ENCODE measurements at regions not wholly inside any gene's neighbourhood (a gene's known extent, or its start where the extent isn't known, plus 50 kb on each side); places are given as distances from the start of the nearest gene placed in this dataset.
"Not testable (repeated sequence)": the region's sequence is repeated elsewhere in the genome, so short reads cannot be mapped to it uniquely, and the experiment has no call there.

DNA sequence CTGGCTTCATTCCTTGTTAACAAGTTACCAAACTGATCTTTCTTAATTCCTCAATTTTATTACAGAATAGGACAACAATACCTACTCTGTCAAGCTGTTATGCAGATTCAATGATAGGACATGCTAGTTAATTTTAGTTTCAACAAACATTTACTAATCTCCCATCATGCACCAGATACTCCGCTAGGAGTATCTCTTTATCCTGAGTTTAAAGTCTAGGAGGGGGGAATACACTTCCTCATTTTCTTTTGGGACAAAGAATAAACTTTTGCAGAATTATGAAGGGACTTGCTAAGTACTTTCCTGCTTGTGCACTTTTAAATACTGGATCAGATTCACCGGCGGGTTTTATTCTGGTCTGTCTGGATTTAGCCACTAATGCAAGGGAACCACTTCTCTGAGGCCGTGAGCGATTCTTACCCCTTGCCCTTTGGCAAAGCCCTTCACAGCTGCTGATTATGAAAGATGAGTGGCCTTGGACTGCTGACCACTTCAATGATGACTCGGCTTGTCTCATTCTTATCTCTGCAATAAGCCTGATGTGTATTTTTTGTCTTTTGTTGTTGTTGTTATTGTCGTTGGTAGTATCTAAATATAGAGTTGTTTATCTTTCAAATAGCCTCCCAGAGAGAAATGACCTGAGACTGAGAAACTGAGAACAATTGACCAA lies 73.9 kb downstream of the RMI1 start:
- DNase-seq = no peak

DNA sequence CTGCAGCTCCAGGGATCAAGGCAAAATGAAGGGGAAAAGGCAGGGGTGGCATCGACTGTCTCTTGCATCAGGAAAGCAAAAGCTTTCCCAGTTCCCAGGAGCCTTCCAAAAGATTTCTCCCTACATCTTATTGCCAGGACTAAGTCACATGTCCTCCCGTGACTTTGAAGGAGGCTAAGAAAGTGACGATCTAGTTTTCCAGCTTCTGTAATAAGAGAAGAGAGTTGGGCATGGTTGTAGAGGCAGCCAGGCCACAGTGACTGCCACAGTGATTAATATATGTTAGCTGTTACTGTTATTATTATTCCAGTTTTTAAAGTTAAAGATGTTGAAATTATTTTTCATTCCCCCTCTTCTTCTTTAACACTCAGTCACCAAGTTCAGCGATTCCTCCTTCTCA lies 77.1 kb downstream of the RMI1 start:
- no peak for DNase-seq

- DNase-seq = no peak
Measured at GRCh38 chr9:84059936-84060335, 79.3 kb downstream of the RMI1 start.

- no peak for DNase-seq
Measured at GRCh38 chr9:84061613-84062193, 81.1 kb downstream of the RMI1 start.

DNA sequence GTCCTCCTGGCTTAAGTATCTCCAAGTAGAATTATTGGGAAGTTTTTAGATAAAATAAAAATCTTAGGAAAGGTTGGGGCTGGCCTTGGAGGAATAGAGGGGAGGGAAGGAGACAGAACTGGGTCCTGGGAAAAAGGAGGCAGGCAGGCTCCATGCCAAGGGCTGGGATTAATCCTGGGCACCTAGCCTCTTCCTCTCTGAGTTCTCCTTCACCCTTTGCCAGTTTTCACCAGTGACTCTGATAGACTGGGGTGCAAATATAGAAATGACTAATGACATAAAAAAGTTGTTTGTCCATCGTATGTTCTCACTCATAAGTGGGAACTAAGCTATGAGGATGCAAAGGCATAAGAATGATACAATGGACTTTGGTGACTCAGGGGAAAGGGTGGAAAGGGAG lies 81.9 kb downstream of the RMI1 start:
- no peak for DNase-seq

DNA sequence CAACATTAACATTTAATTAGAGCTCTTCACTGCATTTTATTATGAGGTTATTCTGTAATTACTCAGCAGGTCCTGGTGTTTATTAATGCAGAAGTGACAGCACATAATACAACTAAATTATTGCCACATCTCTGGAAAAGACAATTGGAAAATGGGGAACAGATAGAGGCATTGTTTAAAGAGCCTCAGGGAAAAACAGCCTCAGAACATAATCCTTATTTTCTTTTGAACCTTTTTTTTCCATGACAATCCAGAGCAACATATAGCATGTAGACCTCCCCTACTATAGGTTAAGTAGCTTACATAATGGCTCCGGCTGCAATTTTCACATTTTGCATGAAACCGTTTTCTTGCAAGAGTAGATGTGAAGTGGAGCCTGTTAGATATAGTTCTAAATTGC lies 87.2 kb downstream of the RMI1 start:
- DNase-seq = no peak

DNA sequence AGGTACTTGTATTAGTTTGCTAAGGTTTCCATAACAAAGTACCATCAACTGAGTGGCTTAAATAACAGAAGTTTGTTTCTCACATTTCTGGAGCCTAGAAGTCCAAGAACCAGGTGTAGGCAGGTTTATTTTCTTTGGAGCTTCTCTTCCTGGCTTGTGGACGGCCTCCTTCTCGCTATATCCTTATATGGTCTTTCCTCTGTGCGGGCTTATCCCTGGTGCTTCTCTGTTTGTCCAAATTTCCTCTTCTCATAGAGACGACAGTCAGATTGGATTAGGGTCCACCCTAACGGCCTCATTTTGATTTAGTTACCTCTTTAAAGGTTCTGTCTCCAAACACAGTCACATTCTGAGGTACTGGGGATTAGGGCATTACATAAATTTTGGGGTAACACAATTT lies 88.3 kb downstream of the RMI1 start:
- no peak for DNase-seq

- no peak for DNase-seq
Measured at GRCh38 chr9:84070590-84070989, 90.0 kb downstream of the RMI1 start.

DNA sequence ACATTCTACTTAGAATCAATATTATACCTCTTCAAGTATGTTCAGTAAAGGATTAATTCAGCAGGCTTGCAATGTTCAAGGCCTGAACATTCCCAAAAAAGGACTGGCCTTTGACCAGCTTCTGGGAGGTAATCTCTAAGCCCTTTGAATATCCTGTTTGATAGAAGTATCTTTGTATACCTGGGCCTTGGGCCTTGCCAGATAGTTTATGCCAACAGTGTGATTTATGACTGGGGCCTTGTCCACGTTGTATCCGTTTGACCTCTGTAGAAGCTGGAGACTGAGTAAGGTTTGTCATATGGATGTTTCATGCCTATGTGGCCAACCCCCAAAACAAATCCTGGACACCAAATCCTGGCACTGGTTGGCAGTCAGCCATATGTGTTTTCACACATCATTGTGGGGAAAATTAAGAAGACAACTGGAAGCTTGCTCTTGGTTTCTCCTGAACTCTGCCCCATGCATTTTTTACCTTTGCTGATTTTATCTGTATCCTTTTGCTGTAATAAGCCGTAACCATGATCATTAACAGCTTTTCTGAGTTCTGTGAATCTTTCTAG lies 92.1 kb downstream of the RMI1 start:
- DNase-seq = no peak

GRCh38 chr9:84075004-84075403 lies 94.4 kb downstream of the RMI1 start:
- no peak for DNase-seq

GRCh38 chr9:84076384-84076783 lies 95.8 kb downstream of the RMI1 start:
- no peak for DNase-seq

DNA sequence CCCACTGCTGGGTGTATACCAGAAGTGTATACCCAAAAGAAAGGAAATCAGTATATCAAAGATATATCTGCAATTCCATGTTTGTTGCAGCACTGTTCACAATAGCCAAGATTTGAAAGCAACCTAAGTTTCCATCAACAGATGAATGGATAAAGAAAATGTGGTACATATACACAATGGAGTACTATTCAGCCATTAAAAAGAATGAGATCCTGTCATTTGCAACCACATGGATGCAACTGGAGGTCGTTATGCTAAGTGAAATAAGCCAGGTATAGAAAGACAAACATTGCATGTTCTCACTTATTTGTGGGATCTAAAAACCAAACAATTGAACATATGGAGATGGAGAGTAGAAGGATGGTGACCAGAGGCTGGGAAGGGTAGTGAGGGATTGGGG lies 97.2 kb downstream of the RMI1 start:
- DNase-seq = not testable (repeated sequence)

DNA sequence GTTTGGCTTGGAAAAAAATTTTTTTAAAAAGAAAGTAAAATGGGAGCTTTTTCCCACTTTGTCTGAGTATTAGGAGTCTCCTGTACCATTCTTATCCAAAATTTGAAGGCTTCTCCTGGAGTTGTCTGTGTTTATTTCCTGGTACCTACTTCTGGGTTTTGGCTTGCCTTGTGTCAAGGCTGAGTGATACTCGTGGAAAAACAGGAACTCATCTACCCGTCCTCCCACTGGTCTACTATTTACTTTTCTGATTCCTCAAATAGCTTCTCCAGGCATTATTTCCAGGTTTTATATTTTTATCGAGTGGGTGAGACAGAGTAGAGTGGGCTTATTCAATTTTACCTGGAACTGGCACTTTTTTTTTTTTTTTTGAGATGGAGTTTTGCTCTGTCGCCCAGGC lies 99.4 kb downstream of the RMI1 start:
- no peak for DNase-seq

- DNase-seq = no peak
Measured at GRCh38 chr9:84101964-84102632, 121.5 kb downstream of the RMI1 start.

GRCh38 chr9:84103651-84104377 lies 123.2 kb downstream of the RMI1 start:
- DNase-seq = no peak

DNA sequence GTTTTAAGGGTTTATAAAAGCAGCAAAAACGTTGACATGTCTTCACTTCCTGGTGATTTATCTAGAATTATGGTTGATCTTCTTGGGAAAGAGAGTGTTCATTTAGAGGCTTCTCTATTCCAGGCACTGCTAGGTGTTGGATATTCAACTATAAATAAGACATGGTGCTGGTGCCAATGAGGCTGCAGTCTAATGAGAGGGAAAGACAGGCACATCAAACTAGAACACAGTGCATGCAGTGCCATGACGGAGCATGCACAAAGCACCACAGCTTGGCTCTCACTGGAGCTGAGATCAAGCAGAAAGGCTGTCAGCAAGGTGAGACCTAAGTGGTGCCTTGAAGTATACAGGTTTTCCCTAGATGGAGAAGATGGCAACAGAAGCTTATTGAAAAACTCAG lies 126.5 kb downstream of the RMI1 start:
- DNase-seq = no peak

DNA sequence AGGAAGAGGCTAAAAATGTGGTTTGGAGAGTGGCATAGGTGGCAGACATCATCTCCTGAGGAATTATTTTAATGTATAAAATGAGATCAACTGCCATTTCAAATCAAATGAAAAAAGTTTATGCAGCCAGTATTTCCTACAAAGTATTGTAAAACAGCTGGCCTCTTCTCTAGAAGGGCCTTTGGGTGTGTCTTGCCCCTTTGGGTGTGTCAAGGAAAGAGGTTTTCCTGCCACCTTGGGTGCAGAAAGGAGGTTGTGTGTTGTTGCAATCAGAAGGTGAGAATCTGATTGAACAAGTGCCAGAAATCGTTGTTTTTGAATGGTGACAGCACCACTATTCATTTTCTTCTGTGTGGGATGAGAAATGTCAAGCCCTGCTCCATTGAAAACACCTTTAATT lies 127.4 kb downstream of the RMI1 start:
- DNase-seq = no peak

DNA sequence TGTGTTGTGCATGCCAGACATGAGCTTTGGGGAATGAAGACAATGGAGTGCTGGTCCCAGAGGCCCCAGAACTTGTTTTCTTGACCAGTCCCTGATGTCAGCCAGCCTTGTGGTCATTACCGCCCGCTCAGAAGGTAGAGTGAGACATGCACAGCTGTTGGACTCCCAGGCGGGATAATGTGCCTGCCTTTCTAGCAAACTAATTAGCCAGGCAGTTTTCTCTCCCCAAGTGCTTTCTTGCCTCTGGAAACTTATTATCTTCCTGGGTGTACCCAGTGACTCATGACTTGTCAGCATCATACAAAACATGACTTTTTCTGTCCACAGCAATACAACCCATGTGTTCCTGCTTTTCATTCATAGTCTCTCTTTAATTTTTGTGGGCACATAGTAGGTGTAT lies 131.1 kb downstream of the RMI1 start:
- DNase-seq = no peak

DNA sequence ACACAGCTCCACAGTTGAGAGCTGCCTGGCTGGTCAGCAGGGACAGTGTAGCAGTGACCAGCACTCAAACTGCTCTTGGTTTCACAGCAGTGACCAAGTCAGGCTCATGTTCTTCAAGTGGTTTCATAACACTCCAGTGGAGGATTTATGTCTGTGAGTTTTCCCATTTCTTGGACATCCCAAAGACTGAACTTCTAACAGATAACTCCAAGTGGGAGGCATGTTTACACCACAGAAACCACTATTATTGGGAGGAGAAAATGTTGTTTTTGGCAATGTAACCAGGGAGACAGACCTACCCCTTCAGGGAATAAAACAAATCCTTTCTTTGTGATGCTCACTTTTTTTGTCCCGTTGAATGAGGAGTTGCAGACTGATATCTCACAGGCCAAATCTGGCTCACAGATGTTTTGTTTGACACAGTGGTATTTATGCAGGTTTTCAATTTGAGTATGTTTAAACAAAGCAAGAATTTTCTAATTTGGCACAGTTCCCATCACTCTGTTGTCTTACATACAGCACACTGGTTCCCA lies 141.5 kb downstream of the RMI1 start:
- no peak for DNase-seq

DNA sequence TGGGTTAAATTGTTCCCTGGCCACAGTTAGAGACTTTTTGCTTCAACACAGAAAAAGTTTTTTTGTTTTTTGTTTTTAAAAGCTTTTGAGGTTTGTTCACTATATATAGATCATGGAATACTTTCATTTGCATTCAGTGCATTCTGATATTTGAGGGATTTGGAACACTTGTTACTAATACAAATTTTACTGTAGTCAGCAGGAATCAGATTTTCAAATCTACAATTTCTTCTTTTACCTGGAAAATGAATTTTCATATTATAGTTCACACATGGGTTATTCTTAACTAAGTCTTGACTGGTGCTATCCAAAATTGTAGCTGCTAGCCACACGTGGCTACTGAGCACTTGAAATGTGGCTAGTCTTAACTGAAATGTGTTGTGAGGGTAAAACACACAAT lies 142.0 kb downstream of the RMI1 start:
- DNase-seq = no peak

DNA sequence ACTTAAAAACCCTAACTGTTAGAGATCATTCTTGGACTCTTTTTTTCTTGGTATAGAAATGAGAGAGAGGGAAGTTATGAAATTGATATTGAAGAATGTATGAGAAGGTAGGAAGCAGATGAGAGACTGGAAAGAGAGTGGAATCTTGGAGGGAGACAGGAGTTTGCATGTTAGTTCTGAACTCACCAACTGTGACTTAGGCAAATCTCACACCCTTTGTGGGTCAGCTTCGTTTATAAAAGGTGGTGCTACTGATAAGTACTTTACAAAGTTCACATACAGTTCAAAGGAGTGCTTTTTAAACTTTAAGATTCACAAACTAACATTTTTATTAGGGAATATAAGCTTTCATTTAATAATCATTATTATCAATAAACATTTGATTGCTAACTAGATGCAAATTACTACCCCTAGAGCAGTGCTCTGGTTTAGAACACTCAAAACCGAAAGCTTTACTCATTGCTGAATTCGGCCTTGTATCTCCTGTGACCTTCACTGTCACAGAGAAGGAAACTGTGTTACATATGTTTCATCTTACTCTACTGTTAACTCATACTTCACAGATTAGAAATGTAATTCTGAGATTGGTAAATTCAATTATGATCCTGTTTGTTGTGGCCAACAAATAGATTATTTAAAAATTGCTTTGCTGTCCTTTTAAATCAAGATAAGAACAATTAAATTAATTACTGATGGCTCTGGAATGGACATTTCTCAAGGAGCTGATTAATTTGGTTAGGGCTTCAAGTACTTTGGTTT lies 143.2 kb downstream of the RMI1 start:
- no peak for DNase-seq

- no peak for DNase-seq
Measured at GRCh38 chr9:84125046-84125445, 144.4 kb downstream of the RMI1 start.

DNA sequence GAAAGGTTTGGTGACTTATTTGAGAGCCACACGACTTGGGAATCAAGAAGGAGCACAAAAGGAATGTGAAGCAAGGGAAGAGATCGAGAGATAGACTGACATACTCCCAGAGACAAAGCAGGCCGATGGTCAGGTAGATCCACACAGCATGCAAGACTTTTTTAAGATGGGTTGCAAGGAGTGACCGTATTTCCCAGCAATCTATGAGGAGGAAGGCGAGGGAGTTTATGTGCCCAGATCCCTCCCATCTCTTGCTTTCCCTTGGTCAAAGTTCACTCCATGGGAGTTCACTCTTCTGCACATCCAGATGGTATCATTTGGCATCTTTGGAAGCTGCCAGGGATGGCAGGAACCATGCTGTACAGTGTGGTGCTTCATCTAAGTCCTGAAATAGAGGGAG lies 148.9 kb downstream of the RMI1 start:
- no peak for DNase-seq
